ENCODE measurements at regions not wholly inside any gene's neighbourhood (a gene's known extent, or its start where the extent isn't known, plus 50 kb on each side); places are given as distances from the start of the nearest gene placed in this dataset.

DNA sequence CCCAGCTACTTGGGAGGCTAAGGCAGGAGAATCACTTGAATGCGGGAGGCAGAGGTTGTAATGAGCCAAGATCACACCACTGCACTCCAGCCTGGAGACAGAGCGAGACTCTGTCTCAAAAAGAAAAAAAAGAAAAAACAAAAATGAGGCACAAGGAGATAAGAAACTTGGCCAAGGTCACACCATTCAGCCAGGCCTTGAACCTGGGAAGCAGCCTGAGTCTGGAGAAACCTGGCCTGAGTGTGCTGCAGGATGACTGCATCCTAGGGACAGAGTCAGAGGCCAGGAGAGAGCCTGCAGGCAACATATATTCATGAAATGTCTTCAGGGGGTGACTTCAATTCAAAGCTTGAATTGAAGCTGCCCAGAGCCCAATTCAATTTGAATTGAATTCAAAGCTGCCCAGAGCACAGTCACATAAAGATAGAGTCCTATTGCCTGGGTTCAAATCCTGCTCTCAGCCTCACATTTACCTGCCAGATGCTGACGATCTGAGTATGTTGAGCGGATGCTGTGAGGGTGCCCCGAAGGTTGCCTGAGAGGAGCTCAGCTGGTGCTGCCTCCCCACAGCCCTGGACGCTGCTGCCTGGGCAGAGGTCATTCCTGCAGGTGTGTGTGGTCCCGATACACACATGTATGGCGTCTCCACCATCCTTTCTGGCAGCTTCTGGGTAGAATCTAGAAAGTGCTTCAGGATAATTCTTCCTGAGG is 307.7 kb downstream of the AJAP1 start:
- 79% methylated on average over 8 of the region's 8 CpGs for WGBS
- no peak for TF ChIP-seq HNF4G (IDR thresholded peaks at IDR 0.05)
- no peak for TF ChIP-seq HNF4A (conservative IDR thresholded peaks at IDR 0.05)
- TF ChIP-seq RAD21 (IDR thresholded peaks at IDR 0.05) = no peak
- no peak for TF ChIP-seq SP1 (IDR thresholded peaks at IDR 0.05)
- TF ChIP-seq, protein P1, sequence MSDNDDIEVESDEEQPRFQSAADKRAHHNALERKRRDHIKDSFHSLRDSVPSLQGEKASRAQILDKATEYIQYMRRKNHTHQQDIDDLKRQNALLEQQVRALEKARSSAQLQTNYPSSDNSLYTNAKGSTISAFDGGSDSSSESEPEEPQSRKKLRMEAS (IDR thresholded peaks at IDR 0.05) = no peak
- no peak for TF ChIP-seq EGR1 (IDR thresholded peaks at IDR 0.05; ENCODE audit: low read depth in 2 of 2)
- TF ChIP-seq, protein P2, sequence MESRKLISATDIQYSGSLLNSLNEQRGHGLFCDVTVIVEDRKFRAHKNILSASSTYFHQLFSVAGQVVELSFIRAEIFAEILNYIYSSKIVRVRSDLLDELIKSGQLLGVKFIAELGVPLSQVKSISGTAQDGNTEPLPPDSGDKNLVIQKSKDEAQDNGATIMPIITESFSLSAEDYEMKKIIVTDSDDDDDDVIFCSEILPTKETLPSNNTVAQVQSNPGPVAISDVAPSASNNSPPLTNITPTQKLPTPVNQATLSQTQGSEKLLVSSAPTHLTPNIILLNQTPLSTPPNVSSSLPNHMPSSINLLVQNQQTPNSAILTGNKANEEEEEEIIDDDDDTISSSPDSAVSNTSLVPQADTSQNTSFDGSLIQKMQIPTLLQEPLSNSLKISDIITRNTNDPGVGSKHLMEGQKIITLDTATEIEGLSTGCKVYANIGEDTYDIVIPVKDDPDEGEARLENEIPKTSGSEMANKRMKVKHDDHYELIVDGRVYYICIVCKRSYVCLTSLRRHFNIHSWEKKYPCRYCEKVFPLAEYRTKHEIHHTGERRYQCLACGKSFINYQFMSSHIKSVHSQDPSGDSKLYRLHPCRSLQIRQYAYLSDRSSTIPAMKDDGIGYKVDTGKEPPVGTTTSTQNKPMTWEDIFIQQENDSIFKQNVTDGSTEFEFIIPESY (IDR thresholded peaks at IDR 0.05) = no peak
- TF ChIP-seq GABPA (IDR thresholded peaks at IDR 0.05 in 1 of 2, conservative IDR thresholded peaks at IDR 0.05 in 1 of 2) = no peak
- no peak overlapping the region for H3K4me3 ChIP-seq (ENCODE audit: low read depth in 1 of 3, low read length in 3 of 3)
- no peaks in the 10 kb centered on the region for H3K9me3 ChIP-seq (ENCODE audit: control insufficient read depth in 4 of 4, low read length in 3 of 4)
- H3K4me1 ChIP-seq (ENCODE audit: control insufficient read depth in 4 of 4, insufficient read depth in 4 of 4, low read length in 3 of 4) = no peaks in the 10 kb centered on the region
- no peak overlapping the region for H3K9ac ChIP-seq (ENCODE audit: low read depth in 1 of 2, low read length in 2 of 2)
- H3K36me3 ChIP-seq (ENCODE audit: control insufficient read depth in 4 of 4, insufficient read depth in 3 of 4, low read depth in 1 of 4, low read length in 3 of 4) = no peaks in the 10 kb centered on the region
- no peak for DNase-seq (ENCODE audit: low spot score)
- H3K27me3 ChIP-seq (ENCODE audit: control insufficient read depth in 4 of 4, insufficient read depth in 4 of 4, low read length in 3 of 4) = peaks cover 0 to 8% (median 0%) of the 10 kb centered on the region in 4 donors
- H3K27ac ChIP-seq (ENCODE audit: low read depth in 1 of 2, low read length in 2 of 2) = no peak overlapping the region

DNA sequence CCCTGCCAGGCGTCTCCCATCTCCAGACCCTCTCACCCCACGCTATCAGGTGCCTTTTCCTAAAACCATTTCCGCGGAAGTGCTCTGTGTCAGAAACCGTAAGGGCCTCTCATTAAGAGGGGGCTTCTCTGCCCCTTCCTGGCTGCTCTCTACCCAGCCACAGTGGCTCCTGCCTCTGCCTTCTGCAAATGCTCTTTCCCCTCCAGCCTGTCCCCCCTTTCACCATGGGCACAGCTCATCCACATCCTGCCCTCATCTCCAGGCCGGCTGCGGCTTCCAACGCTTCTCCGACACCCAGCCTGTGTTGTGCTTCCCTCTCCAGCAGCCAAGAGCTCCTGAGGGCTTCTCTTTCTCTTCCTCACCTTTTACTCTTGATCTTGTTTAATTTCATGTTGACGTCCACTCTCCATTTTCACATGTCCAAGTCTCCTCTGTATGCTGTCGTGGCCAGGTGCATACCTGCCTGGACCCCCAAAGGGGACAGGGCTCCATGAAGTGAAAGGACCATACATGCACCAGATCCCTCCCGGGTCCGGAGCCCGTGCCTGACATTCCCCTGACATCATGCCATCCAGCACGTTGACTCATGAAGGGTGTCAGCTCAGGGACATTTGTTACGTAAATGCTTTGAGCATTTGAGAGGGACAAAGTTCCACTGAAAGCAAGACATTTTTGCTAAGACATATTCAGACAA is 306.5 kb downstream of the AJAP1 start:
- H3K4me3 ChIP-seq (ENCODE audit: low read depth in 1 of 3, low read length in 3 of 3) = no peak overlapping the region
- no peak overlapping the region for H3K9ac ChIP-seq (ENCODE audit: low read depth in 1 of 2, low read length in 2 of 2)
- H3K27me3 ChIP-seq (ENCODE audit: control insufficient read depth in 4 of 4, insufficient read depth in 4 of 4, low read length in 3 of 4) = peaks cover 0 to 8% (median 0%) of the 10 kb centered on the region in 4 donors
- no peak for DNase-seq (ENCODE audit: low spot score)
- H3K36me3 ChIP-seq (ENCODE audit: control insufficient read depth in 4 of 4, insufficient read depth in 3 of 4, low read depth in 1 of 4, low read length in 3 of 4) = no peaks in the 10 kb centered on the region
- no peak overlapping the region for H3K27ac ChIP-seq (ENCODE audit: low read depth in 1 of 2, low read length in 2 of 2)
- TF ChIP-seq, protein P1 (IDR thresholded peaks at IDR 0.05) = no peak
- TF ChIP-seq, protein P3, sequence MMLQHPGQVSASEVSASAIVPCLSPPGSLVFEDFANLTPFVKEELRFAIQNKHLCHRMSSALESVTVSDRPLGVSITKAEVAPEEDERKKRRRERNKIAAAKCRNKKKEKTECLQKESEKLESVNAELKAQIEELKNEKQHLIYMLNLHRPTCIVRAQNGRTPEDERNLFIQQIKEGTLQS (IDR thresholded peaks at IDR 0.05) = no peak
- TF ChIP-seq GABPA (IDR thresholded peaks at IDR 0.05 in 1 of 2, conservative IDR thresholded peaks at IDR 0.05 in 1 of 2) = no peak
- TF ChIP-seq, protein P2 (IDR thresholded peaks at IDR 0.05) = no peak
- no peak for TF ChIP-seq NR2F2 (IDR thresholded peaks at IDR 0.05)
- TF ChIP-seq RXRA (IDR thresholded peaks at IDR 0.05) = no peak
- TF ChIP-seq JUND (IDR thresholded peaks at IDR 0.05) = no peak
- no peak for TF ChIP-seq SP1 (IDR thresholded peaks at IDR 0.05)
- TF ChIP-seq FOXA2 (IDR thresholded peaks at IDR 0.05) = no peak
- TF ChIP-seq YY1 (IDR thresholded peaks at IDR 0.05) = no peak
- TF ChIP-seq, protein P4, sequence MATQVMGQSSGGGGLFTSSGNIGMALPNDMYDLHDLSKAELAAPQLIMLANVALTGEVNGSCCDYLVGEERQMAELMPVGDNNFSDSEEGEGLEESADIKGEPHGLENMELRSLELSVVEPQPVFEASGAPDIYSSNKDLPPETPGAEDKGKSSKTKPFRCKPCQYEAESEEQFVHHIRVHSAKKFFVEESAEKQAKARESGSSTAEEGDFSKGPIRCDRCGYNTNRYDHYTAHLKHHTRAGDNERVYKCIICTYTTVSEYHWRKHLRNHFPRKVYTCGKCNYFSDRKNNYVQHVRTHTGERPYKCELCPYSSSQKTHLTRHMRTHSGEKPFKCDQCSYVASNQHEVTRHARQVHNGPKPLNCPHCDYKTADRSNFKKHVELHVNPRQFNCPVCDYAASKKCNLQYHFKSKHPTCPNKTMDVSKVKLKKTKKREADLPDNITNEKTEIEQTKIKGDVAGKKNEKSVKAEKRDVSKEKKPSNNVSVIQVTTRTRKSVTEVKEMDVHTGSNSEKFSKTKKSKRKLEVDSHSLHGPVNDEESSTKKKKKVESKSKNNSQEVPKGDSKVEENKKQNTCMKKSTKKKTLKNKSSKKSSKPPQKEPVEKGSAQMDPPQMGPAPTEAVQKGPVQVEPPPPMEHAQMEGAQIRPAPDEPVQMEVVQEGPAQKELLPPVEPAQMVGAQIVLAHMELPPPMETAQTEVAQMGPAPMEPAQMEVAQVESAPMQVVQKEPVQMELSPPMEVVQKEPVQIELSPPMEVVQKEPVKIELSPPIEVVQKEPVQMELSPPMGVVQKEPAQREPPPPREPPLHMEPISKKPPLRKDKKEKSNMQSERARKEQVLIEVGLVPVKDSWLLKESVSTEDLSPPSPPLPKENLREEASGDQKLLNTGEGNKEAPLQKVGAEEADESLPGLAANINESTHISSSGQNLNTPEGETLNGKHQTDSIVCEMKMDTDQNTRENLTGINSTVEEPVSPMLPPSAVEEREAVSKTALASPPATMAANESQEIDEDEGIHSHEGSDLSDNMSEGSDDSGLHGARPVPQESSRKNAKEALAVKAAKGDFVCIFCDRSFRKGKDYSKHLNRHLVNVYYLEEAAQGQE (IDR thresholded peaks at IDR 0.05) = no peak
- no peak for TF ChIP-seq RAD21 (IDR thresholded peaks at IDR 0.05)
- TF ChIP-seq HNF4G (IDR thresholded peaks at IDR 0.05) = no peak
- no peak for TF ChIP-seq TAF1 (conservative IDR thresholded peaks at IDR 0.05)
- H3K9me3 ChIP-seq (ENCODE audit: control insufficient read depth in 4 of 4, low read length in 3 of 4) = no peaks in the 10 kb centered on the region
- 75% methylated on average over 16 of the region's 16 CpGs for WGBS
- no peaks in the 10 kb centered on the region for H3K4me1 ChIP-seq (ENCODE audit: control insufficient read depth in 4 of 4, insufficient read depth in 4 of 4, low read length in 3 of 4)
